ENCODE measurements at regions not wholly inside any gene's neighbourhood (a gene's known extent, or its start where the extent isn't known, plus 50 kb on each side); places are given as distances from the start of the nearest gene placed in this dataset.

DNA sequence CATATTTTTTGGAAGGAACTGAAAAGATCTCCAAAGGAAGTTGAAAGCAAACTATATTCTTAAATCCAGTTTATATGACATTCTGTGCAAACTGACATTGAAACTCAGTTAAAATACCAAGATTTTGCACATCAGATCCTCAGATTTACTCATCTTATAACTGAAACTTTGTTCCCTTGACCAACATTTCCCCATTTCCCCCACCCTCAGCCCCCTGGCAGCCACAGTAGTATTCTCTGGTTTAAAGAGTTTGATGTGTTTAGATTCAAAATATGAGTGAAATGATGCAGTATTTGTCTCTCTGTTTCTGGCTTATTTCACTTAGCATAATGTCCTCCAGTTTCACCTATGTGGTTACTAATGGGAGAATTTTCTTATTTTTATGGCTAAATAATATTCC lies 99.2 kb upstream of the ITGA4 start:
- DNase-seq = no peak

DNA sequence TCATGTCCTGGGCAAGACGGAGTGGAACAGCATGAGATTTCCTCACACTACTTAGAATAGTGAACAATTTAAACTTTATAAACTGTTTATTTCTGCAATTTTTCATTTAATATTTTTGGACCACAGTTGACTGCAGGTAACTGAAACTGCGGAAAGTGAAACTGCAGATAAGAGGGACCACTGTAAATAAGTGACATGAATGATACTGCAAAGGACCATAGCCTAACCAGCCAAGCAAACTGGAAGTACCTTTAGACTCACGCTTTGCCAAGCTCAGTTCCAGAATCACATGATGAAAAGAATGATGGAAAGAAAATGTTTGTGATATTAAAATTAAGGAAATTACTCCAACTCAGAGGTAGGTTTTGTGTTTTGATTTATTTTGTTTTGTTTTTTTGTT lies 94.6 kb upstream of the ITGA4 start:
- DNase-seq = no peak

GRCh38 chr2:181363164-181363563 lies 94.0 kb upstream of the ITGA4 start:
- no peak for DNase-seq

GRCh38 chr2:181364492-181365170 lies 92.6 kb upstream of the ITGA4 start:
- no peak for DNase-seq

DNA sequence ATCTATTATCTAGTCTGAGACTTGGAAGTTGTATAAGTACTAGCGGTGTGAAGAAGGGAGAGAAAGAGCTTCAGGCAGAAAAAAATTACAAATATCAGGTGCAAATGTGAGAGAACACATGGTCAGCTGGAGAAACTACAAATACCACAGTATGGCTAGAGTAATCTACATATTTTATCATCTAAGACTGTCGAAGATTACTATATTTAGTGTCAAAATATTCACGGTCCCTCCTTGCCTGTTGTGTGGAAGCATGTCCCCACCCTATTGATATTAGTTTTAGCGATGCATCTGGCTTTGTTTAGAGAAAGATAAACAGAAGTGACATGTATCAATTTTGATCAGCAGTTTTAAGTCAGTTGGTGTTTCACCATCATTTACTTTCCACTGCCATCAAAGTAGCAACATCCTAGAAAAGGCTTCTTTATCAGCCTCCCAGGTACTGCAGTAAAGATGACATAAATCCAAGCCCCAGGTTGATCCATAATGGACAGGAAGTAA lies 90.5 kb upstream of the ITGA4 start:
- DNase-seq = no peak

DNA sequence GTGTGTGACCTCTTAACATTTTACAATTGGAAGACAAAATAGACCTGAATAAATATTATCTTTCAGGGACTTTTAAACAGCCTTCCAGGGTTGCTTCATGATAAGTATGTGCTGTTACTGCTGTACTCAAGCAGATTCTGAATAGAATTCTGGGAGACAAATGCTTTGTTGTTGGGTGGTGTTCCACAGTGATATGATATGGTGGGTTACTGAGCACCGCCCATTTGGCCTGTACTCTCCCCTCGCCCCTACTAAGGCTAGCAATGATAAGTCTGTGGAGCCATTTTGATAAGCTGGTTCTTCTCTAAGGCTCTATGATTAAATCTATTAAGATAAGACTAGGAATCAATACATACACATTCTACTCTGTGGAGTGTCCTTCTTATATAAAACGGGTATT lies 89.8 kb upstream of the ITGA4 start:
- no peak for DNase-seq

DNA sequence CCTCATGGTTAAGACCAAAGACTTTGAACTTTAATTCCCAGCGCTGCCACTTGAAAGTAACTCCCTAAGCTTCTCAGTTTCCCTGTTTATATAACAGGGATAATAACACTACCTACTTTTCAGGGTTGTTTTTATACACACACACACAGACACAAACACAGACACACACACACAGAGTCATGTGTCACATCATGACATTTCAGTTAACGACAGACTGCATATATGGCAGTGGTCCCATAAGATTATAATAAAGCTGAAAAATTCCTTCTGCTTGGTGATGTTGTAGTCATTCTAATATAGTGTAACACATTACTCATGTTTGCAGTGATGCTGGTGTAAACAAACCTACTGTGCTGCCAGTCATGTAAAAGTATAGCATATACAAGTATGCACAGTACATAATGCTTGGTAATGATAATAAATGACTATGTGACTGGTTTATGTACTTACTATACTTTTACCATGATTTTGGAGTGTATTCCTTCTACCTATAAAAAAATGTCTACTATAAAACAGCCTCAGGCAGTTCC lies 89.2 kb upstream of the ITGA4 start:
- DNase-seq = no peak

DNA sequence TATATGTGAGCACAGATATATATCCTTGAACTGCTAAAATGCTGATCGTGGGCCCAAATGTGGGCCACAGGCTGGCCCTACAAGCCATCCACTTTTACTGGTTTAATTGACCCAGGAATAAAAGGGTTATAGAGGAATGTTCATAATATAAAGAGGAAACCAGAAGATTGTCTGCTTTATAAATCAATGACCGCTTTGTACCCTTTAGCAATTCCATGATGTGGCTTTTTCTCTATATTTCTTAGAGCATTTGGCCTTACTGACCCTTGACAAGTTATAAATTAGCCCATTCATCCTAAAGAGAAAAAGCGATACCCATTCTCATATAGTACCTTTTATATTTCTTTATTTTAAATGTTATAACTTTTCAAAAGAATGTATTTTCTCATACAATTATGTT lies 87.1 kb upstream of the ITGA4 start:
- DNase-seq = no peak

DNA sequence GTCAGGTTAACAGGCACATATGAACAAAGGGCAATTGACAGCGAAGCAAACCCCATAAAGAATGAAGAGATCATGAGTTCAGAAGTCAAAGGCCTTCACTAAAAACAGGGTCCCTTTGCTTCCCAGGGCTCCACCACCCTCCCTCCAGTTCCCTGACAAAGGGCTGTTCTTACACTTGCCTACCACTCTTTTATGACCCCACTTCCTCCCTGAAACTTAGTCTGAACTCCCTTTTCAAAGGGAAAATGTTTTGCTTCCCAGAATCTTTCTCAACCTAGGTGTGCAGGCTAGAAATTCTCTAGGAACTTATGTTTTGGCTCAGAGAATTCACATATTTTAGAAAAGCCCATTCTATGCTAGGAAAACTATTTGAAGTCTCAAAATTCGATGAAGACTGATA lies 86.0 kb upstream of the ITGA4 start:
- no peak for DNase-seq

GRCh38 chr2:181371782-181372645 lies 85.2 kb upstream of the ITGA4 start:
- no peak for DNase-seq

GRCh38 chr2:181372646-181373040 lies 84.5 kb upstream of the ITGA4 start:
- DNase-seq = no peak

DNA sequence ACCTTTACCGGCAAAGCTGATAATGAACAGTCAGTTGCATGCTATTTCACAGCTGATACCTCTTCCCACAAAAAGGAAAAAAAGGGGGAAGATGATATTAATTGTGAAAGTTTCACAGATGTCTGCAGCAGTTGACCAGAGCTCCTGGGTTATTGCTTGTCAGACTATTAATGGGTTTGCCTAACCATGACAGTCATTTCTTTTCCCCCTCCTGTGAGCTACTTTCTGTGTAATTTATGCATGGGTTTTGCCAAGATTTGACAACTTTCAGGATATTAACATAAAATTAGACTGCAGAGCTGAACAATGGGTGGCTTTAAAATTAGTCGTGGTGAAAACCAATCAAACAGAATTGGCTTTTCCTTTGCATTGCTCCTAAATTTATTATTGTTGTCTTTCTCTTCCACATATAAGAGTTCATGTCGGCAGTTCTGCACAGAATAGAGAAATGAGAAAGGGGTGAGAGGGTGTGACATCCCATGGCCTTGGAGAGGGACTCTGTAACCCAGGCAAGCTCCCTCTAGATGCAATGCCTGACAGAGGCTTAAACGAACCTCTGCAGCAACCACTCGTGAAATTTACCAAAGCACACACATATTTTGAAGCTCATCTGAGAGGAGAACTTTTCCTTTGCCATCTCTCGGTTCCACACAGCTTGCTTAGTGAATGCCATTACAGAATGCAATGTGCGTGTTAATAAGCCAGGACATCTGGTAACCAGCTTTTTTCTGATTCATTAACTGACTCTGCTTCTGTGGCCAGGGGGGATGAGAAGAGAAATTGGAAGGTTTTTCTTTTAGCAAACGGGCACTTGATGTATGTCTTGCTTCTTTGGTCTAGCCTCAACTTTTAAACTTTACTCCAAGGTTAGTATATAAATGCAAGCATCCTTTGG lies 82.2 kb upstream of the ITGA4 start:
- DNase-seq = no peak

- DNase-seq = no peak
These were observed 80.7 kb upstream of the ITGA4 start for GRCh38 chr2:181376442-181376841.

DNA sequence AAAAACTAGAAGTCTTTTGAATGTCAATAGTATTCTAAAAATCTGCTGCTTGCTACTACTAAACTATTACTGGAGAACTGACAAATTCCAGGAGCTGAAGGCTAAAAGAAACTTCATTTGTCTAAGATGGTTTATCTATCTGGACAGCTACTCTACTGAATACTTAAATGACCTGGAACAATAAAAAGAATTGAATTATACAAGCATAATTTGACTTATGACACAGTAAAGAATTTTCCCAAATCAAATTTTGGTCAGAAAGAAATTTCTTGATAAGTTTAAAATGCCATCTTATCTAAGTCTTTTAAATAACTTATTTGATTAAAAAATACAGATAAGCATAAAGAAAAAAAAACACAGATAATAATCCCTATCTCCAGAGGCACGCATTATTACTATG lies 80.2 kb upstream of the ITGA4 start:
- DNase-seq = no peak

DNA sequence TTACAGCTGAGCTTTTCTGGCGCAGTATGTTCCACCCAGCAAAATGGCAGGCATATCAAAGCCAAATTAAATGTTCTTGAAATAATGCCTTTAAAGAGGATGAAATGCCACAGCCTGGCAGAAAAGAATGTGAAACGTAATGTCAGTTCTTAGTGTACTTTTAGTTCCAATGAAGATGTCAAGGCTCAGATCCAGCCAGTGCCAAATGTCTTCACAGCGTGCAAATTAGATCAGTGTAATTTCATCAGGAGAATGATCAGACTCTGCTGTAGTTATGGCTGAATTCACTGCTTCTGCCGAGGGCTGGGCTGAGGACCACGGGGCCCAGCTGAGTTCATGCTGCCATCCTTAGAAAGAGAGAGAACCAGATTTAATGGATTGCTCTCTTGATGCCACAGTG lies 78.7 kb upstream of the ITGA4 start:
- no peak for DNase-seq

GRCh38 chr2:181380581-181380980 lies 76.6 kb upstream of the ITGA4 start:
- no peak for DNase-seq

GRCh38 chr2:181384923-181385322 lies 72.3 kb upstream of the ITGA4 start:
- no peak for DNase-seq

DNA sequence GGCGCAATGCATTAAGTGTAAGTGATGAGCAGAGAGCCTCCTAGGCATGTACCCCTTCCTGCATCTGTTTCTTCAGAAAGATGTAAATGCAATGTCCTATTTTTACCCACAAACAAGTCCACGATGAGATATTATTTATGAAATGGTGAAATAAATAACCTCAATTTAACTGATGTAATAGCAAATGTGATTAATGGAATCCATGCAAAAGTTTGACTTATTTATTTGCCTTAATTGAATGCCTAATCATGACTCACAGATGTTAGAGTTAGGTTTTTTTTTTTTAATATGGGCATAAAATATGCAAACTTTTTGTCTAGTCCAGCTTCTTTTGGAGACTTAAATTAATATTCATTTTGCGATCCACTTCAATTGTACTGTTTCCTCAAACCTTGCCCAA lies 67.7 kb upstream of the ITGA4 start:
- DNase-seq = no peak

GRCh38 chr2:181393472-181393871 lies 63.7 kb upstream of the ITGA4 start:
- DNase-seq = no peak

GRCh38 chr2:181394741-181395437 lies 62.3 kb upstream of the ITGA4 start:
- DNase-seq = no peak

- no peak for DNase-seq
These were observed 61.3 kb upstream of the ITGA4 start for GRCh38 chr2:181395851-181396250.
